GM12865 (cell line): ENCODE measurements at regions not wholly inside any gene's neighbourhood (a gene's known extent, or its start where the extent isn't known, plus 50 kb on each side); places are given as distances from the start of the nearest gene placed in this dataset.

Experiments
- DNase-seq: peaks from one replicate; pipeline ENCODE4 v3.0.0; 2010; ENCODE audit warnings: low read depth
- H3K4me3 ChIP-seq: 2 replicates; pipeline ENCODE4 v1.5.1; 2011; ENCODE audit warnings: mild to moderate bottlenecking, low read depth, low read length, control low read depth
- CTCF ChIP-seq: IDR thresholded peaks from 2 replicates; pipeline ENCODE4 v1.5.1; 2011; ENCODE audit warnings: low read length, control low read depth, low read depth, inconsistent platforms; ENCODE audit not compliant: insufficient read depth; ENCODE audit errors: missing control alignments

GRCh38 chr7:41287559-41288335 lies 415.1 kb downstream of the INHBA start:
- no peak overlapping the region for H3K4me3 ChIP-seq
- no peak for DNase-seq
- TF ChIP-seq CTCF = no peak

GRCh38 chr7:41280491-41280890 lies 422.4 kb downstream of the INHBA start:
- no peak for TF ChIP-seq CTCF
- no peak for DNase-seq
- H3K4me3 ChIP-seq = no peak overlapping the region

- no peak for TF ChIP-seq CTCF
- H3K4me3 ChIP-seq = no peak overlapping the region
- DNase-seq = no peak
Measured at GRCh38 chr7:41277561-41277960, 425.3 kb downstream of the INHBA start.

- no peak for DNase-seq
- H3K4me3 ChIP-seq = no peak overlapping the region
- no peak for TF ChIP-seq CTCF
Measured at GRCh38 chr7:41275255-41275654, 427.6 kb downstream of the INHBA start.

GRCh38 chr7:41274179-41274578 lies 428.7 kb downstream of the INHBA start:
- no peak for DNase-seq
- H3K4me3 ChIP-seq = no peak overlapping the region
- TF ChIP-seq CTCF = no peak

GRCh38 chr7:41272664-41273063 lies 430.2 kb downstream of the INHBA start:
- H3K4me3 ChIP-seq = no peak overlapping the region
- TF ChIP-seq CTCF = no peak
- DNase-seq = no peak

- no peak overlapping the region for H3K4me3 ChIP-seq
- no peak for DNase-seq
- TF ChIP-seq CTCF = no peak
Measured at GRCh38 chr7:41268878-41269277, 434.0 kb downstream of the INHBA start.
